Midbrain (tissue), 1 donor: ENCODE measurements at regions not wholly inside any gene's neighbourhood (a gene's known extent, or its start where the extent isn't known, plus 50 kb on each side); places are given as distances from the start of the nearest gene placed in this dataset.

Experiments used
- DNase-seq: peaks from one replicate; lab custom pipeline; 2025; lab: John Stamatoyannopoulos, UW

DNA sequence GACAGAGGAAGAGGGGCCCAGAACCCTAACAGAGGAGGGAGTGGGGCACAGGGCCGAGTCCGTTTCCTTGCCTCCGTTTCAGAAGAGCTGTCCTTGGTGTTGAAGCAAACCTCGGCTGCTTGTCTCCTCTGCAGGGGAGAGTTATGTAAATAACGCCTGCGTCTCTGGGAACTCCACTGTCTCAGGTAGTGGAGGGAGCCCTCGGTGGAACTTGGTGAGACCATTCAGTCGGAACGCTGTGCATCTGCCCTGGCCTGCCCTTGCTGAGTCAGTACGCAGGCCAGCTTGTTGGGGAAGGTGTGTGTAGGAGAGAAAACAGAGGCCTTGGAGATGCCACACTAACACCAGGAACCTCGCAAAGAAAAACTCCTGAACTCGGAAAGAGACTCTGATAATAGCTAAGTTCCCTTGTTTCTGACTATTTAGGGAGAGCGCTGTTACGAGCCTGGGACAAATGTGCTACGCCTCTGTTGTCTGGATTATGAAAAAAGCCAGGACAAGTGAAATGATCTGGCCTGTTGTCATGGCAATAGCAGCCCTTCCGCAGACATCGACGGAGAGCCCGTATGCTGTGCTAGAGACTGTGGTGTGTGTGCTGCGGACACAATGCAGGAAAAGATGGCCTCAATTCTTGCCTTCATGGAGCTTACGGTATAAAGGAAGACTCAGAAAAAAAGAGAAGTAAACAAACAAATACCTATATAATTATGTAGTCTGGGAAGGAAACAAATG is 94.6 kb upstream of the AKT3 start:
- DNase-seq: no peak

GRCh38 chr1:243943671-243944428 is 93.8 kb upstream of the AKT3 start:
- DNase-seq: no peak

- DNase-seq: no peak
Measured at GRCh38 chr1:243942196-243943150, 92.4 kb upstream of the AKT3 start.

DNA sequence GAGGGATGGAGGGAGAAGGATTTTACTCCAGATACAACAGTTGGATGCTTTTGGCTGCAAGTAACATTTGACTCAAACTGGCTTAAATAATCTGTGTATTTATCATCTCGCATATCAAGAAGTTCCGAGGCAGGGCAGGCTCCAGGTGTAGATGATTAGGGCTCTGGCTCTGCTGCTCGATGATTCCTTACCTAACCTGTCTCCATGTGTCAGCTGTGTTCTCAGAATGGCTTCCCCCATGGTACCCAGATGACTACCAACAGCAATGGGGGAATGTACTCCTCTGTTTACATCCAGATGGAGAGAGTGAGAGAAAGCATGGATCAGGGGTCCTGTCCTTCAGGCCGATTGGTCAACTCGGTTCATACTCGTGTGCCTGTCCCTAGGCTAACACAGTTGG is 90.4 kb upstream of the AKT3 start:
- no peak for DNase-seq

DNA sequence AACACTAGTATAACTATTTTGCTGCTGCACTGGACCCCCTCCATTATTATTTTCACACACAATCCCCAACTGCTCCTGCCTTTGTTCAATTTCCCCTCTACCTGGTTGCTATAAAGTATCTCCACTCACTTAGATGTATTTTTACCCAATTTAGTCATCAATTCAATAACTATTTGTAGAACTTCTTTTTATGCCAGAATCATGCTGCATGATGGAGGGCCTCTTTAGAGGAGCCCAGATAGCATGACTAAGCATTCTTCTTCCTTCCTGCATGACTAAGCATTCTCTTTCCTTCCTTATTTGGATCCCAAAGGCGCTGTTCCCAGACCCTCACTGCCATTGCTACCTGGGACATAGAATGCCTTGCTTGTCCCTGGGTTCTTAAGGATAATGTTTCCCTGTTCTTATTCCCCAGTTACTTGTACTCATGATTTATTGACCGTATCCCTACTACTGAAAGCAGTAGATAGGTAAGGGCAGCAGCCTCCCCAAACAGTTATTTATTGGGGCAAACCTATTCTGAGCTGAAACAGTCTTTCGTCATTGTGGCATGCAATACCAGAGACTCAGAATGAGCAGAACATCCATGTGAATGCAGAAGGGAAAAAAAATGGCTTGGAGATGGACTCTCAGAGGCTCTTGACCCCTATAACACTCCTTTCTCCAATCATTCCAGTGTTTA is 89.3 kb upstream of the AKT3 start:
- no peak for DNase-seq

- DNase-seq: no peak
Measured at GRCh38 chr1:243938208-243938607, 88.2 kb upstream of the AKT3 start.

DNA sequence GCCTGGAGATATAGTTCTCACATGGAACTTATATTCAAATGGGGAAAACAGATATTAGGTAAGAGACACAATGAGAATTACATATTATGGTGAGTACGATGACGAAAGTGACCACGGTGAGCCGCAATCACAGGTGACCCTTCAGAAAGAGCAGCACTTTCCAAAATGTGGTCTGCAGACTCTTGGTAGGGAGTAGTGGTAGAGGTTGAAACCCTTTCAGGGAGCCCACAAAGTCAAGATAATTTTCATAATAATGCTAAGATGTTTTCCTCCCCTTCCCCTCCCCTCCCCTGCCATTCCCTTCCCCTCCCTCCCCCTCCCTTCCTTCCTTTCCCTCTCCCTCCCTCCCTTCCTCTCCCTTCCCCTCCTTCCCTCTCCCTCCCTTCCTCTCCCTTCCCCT is 83.5 kb upstream of the AKT3 start:
- DNase-seq: no peak

DNA sequence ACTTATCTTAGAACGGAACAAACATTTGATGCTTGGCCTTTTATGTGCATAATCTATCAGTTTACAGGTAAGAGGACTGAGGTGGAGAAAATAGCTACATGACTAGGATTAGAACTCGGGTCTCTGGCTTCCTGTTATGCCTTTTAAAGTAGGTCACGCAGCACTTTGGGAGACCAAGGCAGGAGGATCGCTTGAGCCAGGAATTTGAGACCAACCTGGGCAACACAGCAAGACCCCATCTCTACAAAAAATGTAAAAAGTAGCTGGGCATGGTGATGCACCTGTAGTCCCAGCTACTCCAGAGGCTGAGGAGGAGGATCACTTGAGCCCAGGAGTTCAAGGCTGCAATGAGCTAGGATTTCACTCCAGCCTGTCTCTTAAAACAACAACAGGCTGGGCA is 81.9 kb upstream of the AKT3 start:
- DNase-seq: no peak

GRCh38 chr1:243930822-243931671 is 81.0 kb upstream of the AKT3 start:
- peak; percentile 39 for DNase-seq

DNA sequence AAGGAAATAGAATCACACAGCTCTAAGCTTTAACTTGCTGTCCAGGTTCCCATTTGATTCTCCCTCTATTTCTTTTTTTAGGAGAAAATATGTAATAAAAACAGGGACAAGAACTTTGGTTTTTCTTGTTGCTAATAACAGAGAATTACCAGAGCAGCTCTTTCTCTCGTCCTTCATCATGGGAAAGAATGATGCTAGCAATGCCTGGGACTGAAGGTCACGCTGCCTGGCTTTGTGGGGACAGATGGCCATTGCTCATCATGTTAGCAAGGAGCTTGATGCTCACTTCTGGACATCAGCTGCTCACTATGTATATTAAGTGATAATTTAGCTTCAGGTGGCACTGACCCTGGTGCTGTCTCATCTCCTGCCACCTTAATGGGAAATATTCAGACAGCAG is 77.3 kb upstream of the AKT3 start:
- no peak for DNase-seq

- no peak for DNase-seq
Measured at GRCh38 chr1:243926803-243927245, 76.8 kb upstream of the AKT3 start.

- DNase-seq: no peak
Measured at GRCh38 chr1:243926299-243926698, 76.3 kb upstream of the AKT3 start.

DNA sequence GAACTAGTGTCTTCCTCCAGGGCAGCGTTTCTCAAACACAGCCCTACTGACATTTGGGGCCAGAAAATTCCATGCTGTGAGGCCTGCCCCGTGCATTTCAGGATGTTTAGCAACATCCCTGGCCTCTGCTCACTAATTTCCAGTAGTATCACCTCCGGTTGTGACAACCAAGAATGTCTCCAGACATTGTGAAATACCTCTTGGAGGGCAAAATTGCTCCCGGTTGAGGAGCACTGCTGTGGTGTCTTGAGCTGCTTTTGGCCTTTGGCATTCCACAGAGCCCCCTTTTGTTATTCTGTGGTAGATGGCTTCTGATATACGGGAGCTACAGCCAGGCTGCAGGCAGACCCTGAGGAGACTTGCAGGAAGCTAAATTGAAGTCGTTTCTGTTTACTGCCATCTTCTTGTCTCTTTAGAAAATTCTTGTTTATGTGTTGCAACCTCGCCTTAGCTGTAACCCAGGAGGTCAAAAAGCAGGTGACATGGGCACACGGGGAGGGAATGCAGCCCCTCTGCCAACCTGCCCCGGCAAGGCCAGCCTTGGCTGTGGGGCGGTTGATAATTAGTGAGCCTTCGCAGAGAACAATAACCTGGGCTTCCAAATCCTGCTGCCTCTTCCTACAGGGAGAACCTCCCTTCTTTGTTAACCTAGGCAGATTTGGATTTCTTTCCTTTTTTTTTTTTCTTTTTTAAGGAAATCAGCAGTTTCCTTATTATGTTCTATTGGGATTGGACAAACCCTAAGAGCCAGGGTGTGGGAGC is 74.7 kb upstream of the AKT3 start:
- no peak for DNase-seq

DNA sequence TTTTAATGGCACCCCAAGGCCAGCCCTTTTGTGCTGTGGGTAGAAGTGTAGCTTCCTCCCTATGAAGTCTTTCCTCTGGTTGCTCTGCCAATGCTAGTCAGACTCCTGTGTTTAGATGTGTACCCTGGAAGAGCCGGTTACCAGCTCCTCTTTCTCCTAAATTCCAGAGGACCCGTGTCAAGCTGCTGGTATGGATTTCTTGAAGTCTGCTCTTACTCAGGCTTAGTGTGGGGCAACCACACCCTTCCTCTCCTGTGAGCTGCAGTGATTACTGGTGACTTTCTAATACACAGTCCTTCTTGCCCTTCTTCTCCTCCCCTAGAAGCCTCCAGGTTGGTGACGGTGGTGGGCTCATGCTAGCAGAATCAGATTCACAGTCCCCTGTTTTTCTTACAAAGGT is 74.1 kb upstream of the AKT3 start:
- DNase-seq: no peak

- DNase-seq: no peak
Measured at GRCh38 chr1:243923292-243924171, 73.5 kb upstream of the AKT3 start.

DNA sequence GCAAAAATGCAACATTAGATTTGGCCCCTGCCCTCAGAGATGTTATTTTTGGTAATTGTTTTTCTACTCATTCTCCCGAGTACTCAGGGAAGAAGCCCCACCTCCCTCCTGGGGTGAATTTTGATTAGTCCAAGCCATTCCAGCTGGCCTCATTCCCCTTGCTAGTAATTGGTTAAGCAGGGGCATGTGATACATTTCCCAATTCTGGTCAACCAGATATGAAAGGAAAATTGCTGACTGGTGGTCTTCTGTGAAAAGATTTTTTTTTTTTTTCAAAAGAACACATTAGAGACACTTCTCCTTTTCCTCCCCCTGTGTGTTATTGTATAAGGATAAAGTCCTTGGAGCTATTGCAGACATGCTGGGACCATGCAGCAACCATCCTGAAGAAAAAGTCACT is 71.1 kb upstream of the AKT3 start:
- no peak for DNase-seq

DNA sequence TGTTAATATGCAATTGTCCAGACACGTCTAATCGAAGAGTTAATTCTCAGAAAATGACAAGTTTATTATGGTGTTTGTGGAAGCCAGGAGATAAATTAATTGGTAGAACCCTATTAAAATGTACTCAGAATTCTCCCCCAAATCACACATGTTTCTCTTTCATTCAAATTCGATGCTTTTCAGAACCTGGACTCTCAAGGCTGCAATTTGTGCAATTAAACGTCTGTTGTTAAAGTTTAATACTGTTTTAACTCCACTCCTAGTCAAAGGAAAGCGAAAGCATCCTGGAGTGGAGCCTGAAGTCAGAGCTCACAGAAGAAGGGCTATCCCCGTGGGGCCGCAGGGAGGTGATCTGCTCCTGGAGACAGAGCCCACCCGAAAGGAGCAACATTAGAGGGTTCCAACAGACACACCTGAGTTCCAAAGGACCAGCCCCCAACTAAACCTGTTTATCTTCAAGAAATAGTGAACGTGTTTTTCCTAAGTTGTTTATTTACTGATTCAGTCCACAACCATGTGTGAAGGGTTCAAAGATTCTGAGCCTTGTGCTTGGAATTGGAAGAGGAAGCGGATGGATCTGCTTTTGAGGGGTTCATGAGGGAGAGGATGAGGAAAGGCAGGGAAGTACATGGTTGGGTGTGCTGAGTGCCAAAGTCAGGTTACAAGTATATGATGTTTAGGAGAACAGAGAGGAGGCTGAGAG is 68.0 kb upstream of the AKT3 start:
- no peak for DNase-seq

DNA sequence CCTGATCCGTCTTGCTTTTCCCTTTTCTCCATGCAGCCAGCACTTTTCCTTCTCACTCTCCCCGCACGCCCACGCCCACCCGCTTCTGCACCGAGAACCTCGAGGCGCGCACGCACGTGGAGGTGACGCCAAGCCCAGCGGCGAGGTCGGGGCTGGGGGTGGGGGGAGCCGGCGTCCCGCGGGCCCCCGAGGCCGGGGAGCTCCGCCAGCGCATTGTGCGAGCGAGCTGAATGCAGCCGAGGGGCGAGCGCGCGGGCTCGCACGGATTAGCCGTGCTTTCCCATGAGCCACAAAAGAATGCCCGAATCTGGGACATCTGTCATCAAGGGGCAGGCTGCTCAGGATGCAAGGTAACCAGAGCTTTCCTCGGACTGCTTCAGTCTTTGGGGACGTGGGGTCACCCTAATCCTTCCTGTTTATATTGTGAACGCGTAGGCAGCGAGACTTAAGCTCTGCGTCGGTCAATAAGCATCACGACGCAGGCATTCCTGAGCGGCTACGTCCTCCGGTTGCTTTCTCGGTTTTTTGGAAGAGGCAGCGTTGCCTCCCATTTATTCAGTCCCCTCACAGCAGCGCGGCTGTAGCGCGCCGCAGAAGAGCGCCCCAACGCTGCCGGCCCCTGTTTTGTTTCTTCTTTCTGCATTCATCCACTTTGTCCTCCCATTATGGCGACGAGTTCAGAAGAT is 67.3 kb upstream of the AKT3 start:
- DNase-seq: peak; percentile 63
